Breast epithelium (tissue), 3 donors: ENCODE measurements at regions not wholly inside any gene's neighbourhood (a gene's known extent, or its start where the extent isn't known, plus 50 kb on each side); places are given as distances from the start of the nearest gene placed in this dataset.
"Not testable (repeated sequence)": the region's sequence is repeated elsewhere in the genome, so short reads cannot be mapped to it uniquely, and the experiment has no call there.

Experiments
- POLR2A ChIP-seq: fragments of 450-650 bp; IDR thresholded peaks from one replicate; pipeline ENCODE4 v1.6.1; 2016; ENCODE audit warnings: antibody characterized with exemption, mild to moderate bottlenecking, moderate library complexity
- POLR2AphosphoS5 ChIP-seq, 3 donors: sonication (generic); formaldehyde crosslinking; IDR thresholded peaks; one replicate each; pipeline ENCODE4 v1.6.1; 2017; ENCODE audit warnings: antibody characterized with exemption in 3 of 3

GRCh38 chr2:71958426-71958825 is 189.2 kb downstream of the CYP26B1 start:
- TF ChIP-seq POLR2AphosphoS5 (IDR thresholded peaks at IDR 0.05); POLR2A: not testable (repeated sequence)
